GM19099 (cell line): ENCODE measurements at regions not wholly inside any gene's neighbourhood (a gene's known extent, or its start where the extent isn't known, plus 50 kb on each side); places are given as distances from the start of the nearest gene placed in this dataset.

Source experiments
- POLR2A ChIP-seq: IDR thresholded peaks from 3 replicates; pipeline ENCODE4 v1.6.1; 2011; ENCODE audit warnings: low read depth; ENCODE audit not compliant: insufficient read length; ENCODE audit errors: extremely low read depth

DNA sequence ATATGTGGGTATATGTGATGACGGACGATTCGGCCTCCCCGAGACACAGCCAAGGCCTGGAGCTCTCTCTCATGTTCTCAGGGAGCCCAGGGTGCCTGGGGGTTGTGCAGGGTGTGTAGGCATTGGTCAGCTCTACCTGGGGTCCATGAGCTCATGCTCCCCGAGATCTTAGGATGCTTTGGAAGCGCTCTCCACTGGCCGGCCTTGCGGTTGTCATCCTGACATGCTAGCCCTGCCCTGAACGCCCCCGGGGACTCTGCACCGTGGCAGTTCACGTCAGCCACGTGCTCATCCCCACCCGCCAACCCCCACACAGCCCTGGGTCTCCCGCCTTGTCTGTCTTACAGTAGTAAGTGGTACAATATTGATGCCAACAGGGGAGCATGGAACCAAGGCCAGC lies 67.8 kb downstream of the RTP5 start:
- no peak for TF ChIP-seq POLR2A

DNA sequence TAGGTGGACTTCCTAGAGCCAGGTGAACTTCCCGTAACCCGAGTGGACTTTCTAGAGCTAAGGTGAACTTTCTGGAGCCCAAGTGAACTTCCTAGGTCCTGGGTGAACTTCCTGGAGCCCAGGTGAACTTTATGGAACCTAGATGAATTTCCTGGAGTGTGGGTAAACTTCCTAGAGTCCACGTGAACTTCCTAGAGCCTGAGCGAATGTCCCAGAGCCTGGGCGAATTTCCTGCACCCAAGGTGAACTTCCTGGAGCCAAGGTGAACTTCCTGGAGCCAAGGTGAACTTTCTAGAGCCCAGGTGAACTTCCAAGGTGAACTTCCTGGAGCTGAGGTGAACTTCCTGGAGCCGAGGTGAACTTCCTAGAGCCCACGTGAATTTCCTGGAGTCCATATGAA lies 70.0 kb downstream of the RTP5 start:
- no peak for TF ChIP-seq POLR2A

DNA sequence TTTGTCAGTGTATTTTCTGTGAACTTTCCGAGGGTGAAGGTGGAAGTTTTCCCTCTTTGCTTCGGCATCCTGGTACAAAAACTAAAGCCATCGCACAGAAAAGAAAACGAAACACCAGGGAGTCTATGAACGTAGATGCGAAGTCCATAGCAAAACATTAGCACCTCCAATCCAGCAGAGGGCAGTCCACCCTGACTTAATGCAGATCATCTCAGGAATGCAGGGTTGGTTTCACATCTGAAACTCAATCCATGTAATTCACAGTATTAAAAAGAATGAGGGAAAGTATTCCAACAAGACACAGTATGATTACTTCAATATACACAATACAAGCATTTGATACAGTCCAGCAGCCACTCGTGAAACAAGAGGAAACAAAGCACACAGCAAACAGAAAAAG lies 70.8 kb downstream of the RTP5 start:
- no peak for TF ChIP-seq POLR2A

DNA sequence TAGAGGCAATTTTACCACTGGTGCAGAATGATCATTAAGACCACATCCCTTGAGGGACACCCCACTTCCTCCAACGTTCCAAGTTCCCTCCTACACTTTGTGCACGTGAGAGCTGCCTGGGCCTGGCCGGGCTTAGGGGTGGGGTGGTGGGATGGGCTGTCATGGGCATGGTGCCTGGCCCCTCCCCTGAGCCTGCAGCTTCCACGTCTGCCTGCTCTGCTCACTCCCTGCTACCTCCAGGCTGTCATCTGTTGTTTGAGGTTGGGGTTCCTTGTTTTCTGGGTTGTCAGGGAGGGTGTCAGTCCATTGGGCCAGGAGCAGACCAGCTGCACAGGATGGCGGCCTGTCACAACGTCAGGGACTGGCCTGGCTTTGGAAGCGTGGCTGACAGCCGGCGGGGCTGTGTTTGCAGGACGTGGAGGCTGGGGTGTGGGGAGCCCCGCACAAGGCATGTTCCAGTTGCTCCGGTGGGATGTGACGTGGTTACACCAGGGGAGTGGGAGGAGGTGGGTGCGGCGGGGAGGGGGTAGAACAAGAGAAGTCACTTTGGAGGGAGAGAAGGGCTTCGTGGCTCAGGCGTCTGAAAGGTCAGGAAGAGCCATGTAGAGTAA lies 72.3 kb downstream of the RTP5 start:
- TF ChIP-seq POLR2A = no peak

DNA sequence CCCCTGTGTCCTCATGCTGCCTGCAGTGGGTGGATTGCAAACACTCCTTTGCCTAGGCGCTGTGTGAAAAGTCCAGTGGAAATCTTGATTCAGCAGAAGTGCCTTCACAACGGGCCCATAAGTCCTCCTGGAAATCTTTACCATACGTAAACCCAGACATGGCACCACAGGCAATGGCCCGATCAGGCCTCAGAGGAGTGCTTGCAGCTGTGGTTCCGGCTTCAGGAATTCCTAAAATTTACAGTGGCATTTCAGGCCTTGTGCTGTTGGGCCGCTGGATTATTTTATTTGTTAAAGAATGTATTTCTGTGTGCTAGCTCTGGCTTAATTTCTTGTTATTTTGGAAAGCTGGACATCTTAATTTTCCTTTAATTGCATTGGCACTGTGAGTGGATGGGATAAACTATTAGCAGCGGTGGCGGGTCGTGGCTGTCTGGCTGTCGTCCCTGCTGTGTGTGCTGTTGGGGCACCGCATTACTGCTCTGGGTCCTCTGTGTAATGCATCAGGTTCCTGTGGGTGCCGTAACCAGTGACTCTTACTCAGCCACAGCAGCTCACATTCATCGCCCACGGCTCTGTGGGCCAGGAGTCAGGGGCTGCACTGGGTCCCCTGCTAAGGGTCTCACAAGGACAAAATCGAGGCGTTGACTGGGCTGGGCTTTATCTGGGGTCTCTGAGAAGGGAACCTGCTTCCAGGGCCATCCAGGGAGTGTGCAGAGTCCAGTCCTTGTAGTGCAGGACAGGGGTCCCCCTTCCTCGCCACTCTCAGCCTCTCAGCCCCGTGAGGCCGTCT lies 73.1 kb downstream of the RTP5 start:
- no peak for TF ChIP-seq POLR2A

DNA sequence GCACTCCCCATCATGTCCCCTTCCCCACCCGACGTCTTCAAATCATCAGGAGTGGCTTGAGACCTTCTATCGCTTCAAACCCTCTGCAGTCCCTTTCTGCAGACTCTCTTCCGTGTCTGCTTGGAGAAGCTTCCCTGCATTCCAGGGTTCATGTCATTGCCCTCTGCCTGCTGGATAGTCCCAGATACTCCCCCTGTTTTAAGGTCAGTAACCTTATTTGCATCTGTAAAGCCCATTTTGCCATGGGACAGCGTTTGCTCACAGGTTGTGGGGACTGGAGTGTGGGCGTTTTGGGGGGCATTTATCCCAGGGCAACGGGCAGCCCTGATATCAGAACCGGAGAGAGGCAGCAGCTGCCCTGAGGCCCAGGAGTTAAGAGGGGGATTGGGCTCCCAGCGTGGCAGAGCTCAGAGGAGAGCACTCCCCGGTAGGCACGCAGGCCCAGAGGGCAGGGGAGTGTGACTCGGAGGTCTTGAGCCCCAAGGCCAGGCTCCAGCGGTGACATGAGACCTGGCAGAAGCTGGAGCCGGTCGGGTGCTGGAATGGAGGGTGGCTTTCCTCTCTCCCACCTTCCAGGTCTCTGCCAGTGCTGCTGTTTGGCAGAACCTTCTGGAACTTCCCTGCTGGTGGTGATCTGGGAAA lies 73.8 kb downstream of the RTP5 start:
- TF ChIP-seq POLR2A = no peak

DNA sequence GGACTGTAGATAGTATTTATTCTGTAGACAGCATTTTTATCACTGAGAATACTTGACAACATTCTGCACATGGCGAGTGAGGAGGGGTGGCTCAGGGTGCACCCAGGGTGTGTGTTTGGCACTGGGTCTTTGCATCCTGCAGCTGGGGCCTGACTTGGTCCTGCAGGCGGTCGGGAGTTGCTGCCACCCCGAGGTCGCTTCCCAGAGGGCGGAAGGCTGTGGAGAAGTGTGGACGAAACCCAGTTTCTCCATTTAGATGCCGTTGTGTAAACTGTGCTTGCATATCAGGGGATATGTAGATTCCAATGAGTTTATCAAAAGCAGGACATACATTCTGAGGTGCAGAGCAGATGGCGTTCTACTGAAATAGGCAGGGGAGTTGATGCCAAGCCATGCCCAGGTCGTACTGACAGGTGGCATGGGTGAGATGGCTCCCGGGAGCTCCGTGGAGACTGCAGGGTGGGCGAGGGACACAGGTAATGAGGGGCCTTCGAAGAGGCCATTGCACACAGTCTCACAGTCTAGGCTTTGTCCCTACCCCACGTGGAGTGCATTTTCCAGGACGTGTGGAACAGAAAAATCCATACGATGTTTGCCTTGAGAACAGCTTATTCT lies 74.5 kb downstream of the RTP5 start:
- no peak for TF ChIP-seq POLR2A

DNA sequence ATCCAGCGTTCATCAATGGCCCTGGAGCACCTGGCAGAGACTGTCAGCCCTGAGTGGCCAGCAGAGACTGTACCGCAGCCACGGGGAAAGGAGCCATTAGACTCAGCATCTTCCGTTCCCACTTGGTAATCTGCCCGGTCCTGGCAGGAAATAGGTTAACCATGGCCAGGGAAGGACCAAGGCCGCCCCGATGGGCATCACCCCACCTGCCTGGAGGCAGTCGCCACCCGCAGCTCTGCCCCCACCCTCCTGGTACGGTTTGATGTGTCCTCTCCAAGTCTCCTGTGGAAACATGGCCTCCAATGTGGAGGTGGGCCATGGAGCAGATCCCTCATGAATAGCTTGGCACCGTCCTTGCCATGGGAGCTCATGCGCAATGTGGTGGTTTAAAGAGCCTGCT lies 75.3 kb downstream of the RTP5 start:
- no peak for TF ChIP-seq POLR2A

DNA sequence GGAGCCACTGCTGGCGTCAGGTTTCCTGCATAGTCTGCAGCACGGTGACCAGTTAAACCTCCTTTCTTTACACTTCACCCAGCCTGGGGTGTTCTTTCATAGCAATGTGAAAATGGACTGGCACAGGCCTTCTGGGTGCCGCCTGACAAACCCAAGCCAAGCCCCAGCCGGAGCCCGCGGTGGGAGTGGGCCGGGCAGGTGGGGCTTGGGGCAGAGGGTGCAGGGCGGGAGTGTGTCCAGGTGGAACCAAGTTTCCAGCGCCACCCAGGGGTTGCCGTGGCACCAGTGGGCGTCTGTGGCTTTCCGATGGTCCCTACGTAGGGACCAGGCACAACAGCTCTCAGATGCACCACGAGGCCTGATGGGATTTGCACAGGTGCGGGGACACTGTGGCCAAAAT lies 75.8 kb downstream of the RTP5 start:
- no peak for TF ChIP-seq POLR2A

DNA sequence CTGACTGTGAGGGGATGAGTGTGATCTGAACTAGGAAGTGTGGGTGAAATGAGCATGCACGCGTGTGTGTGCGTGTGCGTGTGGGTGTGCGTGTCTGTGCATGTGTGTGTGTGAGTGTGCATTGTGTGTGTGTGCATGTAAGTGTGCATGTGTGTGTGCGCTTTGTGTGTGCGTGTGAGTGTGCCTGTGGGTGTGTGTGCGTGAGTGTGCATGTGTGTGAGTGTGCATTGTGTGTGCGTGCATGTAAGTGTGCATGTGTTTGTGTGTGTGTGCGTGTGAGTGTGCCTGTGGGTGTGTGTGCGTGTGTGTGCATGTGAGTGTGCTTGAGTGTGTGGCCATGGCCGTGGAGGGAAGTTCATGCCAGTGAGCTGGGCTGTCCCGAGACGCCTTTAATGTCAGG lies 76.3 kb downstream of the RTP5 start:
- no peak for TF ChIP-seq POLR2A

DNA sequence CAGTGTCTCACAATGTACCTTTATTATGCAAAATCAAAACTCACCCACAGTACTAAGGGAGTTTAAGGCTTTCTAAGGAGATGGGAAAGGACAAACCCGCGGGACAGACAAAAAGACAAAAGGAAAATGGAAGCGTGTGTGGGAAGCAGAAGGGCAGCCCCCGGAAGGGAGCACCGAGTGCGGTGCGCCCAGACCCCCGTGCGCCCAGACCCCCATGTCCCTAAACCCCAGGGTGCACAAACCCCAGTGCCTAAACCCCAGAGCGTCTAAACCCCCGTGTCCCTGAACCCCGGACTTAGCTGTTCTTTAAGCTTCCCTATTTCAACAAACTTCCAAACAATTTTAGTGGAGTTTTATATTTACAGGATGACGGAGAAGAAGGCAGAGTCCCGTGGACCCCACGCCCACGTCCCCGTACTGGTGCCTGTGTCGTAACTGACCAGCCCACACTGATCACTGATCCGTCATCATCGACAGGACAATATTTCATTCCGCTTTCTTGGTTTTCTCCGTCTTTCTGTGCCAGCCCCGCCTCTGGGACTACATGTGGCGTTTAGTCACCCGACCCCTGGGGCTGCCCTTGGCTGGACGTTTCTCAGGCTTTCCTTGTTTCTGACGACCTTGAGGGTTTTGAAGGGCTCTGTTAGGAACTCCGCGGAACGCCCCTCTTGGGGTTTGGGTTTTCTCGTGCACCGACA lies 76.9 kb downstream of the RTP5 start:
- no peak for TF ChIP-seq POLR2A

DNA sequence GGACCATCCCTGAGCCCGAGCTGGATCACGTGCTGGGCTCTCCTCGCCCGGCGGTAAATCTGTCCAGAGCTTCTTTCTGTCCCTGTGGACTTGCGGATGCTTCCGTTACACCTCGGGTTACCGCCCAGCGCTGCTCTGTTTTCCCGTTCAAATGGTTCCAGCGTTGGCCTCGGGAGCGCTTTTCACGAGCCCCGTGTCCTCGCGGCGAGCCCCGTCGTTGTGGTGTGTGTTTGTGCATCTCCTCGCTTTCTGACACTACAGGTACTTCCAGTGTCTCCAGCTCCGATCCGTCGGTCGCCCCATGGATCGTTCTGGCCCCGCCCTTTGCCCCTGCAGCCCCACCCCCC lies 77.4 kb downstream of the RTP5 start:
- no peak for TF ChIP-seq POLR2A

DNA sequence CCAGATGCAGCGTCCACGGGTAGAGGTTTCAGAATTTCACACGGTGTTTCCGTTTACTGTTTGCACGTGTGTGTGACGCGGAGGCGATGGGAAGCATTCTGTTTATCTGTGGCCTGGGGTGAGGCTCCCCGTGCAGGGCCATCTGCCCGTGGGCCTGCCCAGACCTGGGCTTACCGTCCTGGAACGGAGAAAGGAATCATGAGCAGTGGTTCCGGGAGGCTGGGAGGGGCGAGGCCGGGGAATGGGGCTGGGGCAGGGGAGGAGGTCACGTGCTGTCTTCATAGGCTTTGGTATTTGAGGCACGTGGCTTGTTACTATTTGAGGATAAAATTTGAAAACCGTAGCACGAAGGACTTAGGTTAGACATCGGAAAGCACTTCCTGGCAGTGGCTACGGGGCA lies 77.9 kb downstream of the RTP5 start:
- no peak for TF ChIP-seq POLR2A

DNA sequence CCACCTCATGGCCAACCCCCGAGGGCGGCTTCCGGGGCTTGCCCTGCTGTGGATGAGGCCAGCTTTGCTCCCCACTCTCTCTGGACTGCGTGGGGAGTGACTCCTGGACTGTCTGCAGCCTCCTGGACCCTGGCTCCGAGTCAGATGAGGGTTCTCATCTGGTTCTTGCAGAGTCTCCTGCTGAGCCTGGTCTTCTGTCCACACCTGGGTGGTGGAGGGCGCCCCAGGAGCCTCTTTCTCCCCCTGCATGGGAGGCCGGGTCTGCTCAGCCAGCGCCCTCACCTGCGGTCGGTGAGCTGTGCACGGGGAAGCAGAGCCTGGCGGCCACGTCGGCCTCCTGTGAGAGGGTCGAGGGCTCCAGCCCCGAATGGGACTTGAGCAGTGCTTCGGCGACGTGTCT lies 78.3 kb downstream of the RTP5 start:
- no peak for TF ChIP-seq POLR2A

DNA sequence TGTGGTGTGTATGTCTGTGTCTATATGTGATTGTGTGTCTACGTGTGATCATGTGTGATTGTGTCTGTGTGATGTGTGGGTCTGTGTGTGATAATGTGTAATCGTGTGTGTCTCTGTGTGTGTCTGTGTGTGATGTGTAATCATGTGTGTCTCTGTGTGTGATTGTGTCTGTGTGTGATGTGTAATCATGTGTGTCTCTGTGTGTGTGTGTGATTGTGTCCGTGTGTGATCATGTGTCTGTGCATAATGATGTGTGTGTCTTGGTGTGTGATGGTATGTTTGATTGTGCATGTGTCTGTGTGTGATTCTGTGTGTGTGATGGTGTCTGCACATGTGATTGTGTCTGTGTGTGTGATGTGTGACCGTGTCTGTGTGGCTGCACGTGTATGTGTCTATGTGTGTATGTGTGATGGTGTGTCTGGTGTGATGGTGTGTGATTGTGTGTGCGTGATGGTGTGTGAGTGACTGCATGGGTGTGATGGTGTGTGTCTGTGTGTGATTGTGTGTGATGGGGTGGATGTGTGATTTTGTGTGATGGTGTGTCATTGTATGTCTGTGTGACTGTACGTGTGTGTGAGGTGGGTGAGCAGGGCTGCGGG lies 78.9 kb downstream of the RTP5 start:
- no peak for TF ChIP-seq POLR2A
